NCI-H2196 treated with DMSO at 0.1 percent for 48 hours (cell line): ENCODE measurements at regions not wholly inside any gene's neighbourhood (a gene's known extent, or its start where the extent isn't known, plus 50 kb on each side); places are given as distances from the start of the nearest gene placed in this dataset.

Source experiments
- DNase-seq: peaks from one replicate; lab custom pipeline; 2025; ENCODE audit not compliant: unreplicated experiment; lab: John Stamatoyannopoulos, UW

GRCh38 chr1:55276671-55277376, 61.7 kb upstream of the USP24 start:
- DNase-seq, result no peak

GRCh38 chr1:55275941-55276341, 60.8 kb upstream of the USP24 start:
- DNase-seq, result no peak

- DNase-seq, result no peak
Measured at GRCh38 chr1:55275151-55275748, 60.1 kb upstream of the USP24 start.

- DNase-seq, result no peak
Measured at GRCh38 chr1:55272994-55273393, 57.8 kb upstream of the USP24 start.
